H1 (cell line): ENCODE measurements at regions not wholly inside any gene's neighbourhood (a gene's known extent, or its start where the extent isn't known, plus 50 kb on each side); places are given as distances from the start of the nearest gene placed in this dataset.

Experiments used
- ASH2L ChIP-seq: fragments of 200-600, 300-600 bp; sonication (generic); IDR thresholded peaks from one replicate; pipeline ENCODE4 v1.7.1; 2017; ENCODE audit warnings: low read length
- CTBP2 ChIP-seq: IDR thresholded peaks from 2 replicates; pipeline ENCODE4 v1.7.0; 2011; ENCODE audit warnings: borderline replicate concordance, mild to moderate bottlenecking, moderate library complexity, mixed read lengths, low read length; ENCODE audit not compliant: insufficient read depth, insufficient read length
- NRF1 ChIP-seq: IDR thresholded peaks from 2 replicates; pipeline ENCODE4 v1.6.1; 2011; ENCODE audit warnings: mild to moderate bottlenecking, low read depth, low read length, improper control_type of control experiment
- RFX5 ChIP-seq: IDR thresholded peaks from 2 replicates; pipeline ENCODE4 v1.6.1; 2011; ENCODE audit warnings: low read depth, low read length, improper control_type of control experiment, borderline replicate concordance

- no peak for TF ChIP-seq RFX5
- no peak for TF ChIP-seq ASH2L
- TF ChIP-seq NRF1, result no peak
- no peak for TF ChIP-seq CTBP2
- TF ChIP-seq, all 59 proteins: peak for 0
Measured at GRCh38 chr5:1732945-1733344, 66.7 kb downstream of the MRPL36 start (continued).
